HG03175 (cell line): ENCODE measurements at regions not wholly inside any gene's neighbourhood (a gene's known extent, or its start where the extent isn't known, plus 50 kb on each side); places are given as distances from the start of the nearest gene placed in this dataset.
"Not testable (repeated sequence)": the region's sequence is repeated elsewhere in the genome, so short reads cannot be mapped to it uniquely, and the experiment has no call there.

Experiments used
- ATAC-seq: cut with Tn5 transposase; IDR thresholded peaks from one replicate; pipeline ENCODE4 v1.9.1; 2021; ENCODE audit warnings: mild to moderate bottlenecking, moderate library complexity; ENCODE audit not compliant: unreplicated experiment

GRCh38 chr7:26083113-26083512 is 68.9 kb upstream of the NFE2L3 start:
- no peak for ATAC-seq

DNA sequence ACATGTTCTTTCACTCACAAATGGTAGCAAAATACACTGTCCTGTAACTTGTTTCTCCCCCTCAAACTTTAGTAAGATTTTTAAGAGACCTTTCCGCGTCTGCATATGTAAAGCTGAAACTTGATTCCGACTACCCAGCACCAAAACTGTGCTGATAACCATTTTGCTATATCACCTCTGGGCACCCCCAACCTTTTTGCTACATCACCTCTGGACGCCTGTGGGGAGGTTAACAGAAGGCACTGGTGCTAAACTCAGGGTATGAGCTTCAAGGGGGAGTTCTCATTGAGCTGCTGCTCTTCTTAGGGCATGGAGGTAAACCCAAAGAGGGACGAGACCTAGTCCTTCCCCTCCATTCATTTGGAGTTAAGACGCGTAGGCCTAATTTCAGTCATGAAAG is 67.6 kb upstream of the NFE2L3 start:
- no peak for ATAC-seq

DNA sequence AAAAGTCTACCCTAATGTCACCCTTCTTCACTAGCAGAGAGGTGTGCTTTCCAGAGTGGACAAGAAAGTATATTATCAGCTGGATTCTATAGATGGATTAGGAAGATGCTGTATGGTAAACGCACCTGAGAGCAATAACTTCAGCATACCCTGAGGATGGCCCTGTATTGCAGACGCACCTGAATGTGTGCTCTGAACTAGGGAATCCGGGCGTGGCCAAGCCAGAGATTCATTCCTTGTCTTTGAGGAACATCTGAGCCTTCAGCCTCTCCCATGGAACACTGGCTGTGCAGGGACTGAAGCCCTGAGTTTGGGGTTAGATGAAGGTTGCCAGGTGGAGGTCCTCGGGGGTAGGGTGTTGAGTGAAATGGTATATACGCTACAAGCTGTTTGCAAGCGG is 66.2 kb upstream of the NFE2L3 start:
- no peak for ATAC-seq

DNA sequence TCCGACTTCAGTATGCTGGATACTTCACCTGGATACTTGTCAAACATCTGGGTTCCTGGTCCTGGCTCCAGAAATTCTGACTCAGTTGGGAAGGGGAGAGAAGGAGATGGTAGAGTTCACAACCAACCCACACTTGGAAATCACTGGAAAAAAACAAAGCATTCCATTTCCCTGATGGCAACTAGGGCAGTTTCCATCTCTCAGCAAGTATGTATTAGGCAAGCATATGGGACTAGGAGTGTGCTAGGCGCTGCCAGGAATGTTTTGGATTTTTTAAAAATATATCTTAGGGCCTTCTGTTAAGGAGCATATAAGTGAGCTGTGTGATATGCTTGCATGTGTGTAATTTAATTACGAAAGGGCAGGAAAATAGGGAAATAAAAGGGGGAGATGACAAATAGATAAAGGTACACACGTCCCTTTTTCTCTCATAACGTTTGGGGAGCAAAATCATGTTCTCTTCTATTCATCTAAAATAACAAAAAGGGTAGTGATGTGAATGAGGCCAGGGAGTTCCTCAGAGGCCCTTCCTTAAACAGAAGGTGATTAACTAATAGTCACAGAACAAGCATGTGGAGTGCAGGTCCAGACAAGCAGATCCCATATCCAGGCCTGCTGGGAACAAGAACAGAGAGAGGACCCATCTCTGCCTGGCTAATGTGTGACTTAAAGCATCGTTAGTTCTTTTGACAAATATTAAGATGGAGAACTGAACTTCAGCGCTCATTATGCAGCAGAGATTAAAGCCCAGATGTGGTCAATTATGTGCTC is 64.5 kb upstream of the NFE2L3 start:
- ATAC-seq = no peak

GRCh38 chr7:26089469-26089868 is 62.5 kb upstream of the NFE2L3 start:
- ATAC-seq = not testable (repeated sequence)

DNA sequence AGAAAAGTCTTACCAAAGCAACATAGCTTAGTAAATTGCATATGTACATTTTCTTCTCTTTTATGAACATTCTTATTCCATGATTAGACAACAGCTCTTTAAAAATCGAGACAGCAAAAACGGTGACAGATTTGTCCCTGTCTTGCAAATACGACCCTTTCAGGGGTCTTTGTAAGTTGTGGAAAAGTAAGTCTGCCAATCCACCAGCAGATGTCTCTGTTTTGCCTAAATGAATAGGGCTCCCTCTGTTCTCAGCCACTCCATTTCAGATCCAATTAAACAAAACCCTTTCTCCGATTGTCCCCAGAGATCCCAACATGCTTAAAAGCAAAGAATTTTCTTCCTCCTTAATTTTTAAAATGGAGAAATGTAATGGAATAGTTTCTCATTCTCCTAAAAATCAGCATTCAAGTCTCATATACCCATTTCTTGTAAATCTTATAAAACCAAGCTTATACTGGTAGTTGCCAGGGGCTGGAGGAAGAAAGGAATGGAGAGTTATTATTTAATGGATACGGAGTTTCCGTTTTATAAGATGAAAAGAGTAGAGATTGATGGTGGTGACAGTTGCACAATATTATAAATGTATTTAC is 61.0 kb upstream of the NFE2L3 start:
- no peak for ATAC-seq

- ATAC-seq = no peak
These were observed 60.1 kb upstream of the NFE2L3 start for GRCh38 chr7:26091933-26092332.

GRCh38 chr7:26093023-26093422 is 59.0 kb upstream of the NFE2L3 start:
- no peak for ATAC-seq

DNA sequence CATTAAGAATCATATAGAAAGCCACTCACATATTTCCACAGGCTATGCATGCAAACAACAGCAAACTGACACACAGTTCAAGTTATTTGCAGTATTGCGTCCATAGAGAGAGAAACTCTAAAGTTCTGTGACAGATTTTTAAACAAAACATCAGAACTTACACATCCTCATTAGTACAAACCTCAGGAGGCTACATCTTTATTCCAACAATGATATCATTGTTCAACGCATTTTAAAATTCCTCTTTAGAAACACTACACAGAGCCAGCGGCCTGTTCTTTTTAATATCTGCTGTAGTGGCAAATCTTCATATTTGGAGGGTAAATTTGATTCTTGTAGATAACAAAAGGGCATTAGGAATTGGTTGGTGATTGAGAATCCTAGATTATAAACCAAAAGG is 55.9 kb upstream of the NFE2L3 start:
- ATAC-seq = no peak

DNA sequence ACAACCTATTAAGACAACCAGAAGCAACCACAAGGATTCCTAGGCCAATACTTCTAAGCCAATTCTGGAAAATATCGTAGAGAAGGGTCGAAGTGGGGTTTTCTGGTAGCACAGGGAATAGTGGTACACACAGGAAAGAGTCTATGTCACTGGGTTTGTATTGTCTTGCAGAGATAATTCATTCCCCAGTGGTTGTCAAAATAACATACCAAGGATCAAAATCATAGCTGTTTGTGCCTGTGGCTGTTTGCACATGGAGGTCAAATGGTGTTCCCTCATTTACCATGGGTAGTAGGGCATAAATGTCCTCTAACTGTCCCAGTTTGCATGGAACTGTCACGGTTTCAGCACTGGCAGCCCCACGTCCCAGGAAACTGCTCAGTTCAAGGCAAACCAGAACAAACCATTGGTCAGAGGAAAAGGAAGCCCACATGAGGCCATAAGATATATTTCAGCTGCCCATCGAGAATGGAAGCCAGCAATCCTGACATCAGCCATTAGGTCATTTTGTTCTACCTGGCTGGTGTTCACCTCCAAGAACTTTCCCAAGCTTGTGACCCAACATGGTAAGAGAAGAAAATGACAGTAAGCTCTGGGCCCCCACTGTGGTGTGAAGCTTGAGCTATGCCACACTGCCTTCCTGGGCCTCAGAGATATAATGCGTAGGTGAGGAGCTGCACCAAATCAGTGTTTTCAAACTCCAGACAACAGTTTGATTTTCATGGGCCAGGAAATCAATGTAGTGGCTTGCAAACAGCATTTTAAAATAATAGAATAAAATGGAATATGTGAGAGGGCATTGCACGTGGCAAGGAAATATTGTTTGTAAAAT is 53.9 kb upstream of the NFE2L3 start:
- no peak for ATAC-seq

- no peak for ATAC-seq
These were observed 52.8 kb upstream of the NFE2L3 start for GRCh38 chr7:26099236-26099635.

DNA sequence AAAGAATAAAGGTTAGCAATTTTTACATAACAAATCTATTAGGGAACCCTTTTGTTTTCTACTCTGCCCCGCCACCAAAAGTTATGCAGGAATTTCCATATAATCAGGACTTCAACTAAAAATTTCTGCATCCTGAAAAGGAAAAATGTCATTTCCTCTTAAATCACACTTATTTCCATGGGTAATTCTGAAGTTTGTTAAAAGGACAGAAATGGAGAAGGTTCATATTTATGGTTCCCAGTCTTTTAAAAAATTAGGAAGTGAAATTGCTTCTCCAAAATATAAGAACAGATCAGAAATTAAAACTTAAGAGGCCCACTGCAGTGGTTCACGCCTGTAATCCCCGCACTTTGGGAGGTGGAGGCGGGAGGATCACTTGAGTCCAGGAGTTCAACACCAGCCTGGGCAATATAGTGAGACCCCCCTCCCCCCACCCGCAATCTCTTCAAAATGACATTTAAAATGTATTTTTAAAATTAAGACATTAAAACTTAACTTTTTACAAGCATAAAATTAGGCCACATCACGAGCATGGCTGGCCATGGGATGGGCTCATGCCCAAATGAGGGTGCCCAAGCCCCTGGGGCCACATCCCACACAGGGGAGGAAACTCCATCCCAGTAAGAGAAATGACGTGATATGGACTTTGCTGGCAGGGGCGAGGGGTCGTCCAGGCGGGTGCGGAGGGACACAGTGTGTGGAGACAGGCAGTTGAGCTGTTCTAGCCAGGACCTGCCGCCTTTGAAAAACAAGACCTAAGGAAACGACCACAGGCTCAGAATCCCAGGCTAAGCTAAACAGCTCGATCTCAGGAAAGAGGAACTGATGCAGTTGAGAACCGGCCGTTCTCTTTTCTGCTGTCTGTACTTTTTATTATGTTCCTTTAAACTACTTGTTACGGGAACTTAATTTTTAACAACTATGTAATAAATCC is 51.3 kb upstream of the NFE2L3 start:
- ATAC-seq = peak; percentile 29

DNA sequence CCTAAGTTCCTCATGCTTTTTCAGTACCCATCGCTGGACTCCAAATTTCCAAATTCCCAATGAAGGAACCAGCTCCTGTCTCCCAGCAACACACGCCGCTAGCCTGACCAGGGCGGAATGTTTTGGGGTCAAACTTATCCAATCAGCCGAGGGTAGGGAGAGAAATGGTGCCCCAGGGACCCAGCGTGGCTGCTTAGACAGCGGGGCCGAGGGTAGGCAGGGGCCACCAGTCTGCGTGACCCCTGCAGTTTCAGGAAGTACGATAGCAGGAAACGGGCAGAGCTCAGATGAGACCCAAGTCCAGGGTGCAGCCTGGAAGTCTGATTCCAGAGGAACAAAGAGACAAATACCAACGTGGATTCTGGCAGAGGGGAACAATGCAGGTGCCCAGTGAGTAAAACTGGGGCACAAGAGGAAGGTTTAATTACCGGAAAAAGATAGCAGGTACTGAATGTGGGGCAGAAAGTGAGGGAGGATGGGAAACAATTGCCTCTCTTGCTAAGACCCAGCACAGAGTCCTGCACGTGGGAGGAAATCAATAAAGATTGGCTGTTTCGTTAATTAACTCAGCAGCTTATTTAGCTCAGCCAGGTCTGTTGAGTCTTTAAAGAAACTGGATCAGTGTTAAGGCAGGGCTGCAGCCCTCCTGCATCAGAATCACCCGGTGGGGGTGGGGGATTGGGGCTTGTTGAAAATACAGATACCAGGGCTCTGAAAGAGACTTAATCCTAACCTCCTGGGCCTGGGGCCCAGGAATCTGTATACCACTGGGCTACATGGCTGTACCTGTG is 50.4 kb upstream of the NFE2L3 start:
- ATAC-seq = peak; percentile 66

DNA sequence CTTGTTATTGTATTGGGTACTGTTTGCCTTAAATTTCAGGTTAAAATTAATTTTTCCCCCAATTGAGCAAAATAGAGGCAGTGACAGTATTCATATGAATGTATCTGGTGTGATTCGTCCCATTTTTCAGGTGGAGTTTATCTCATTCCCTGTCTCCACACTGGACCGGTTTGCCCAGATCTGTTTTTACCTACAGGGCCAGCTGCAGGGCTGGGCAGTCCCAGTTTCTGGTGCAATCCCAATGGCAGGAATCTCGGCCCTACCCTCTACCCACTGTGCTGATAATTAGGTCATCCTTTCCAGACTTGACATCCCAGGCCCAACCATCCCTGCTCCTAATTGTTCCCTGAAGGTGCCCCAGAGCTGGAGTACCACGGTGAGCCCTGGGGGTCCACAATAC is 49.8 kb upstream of the NFE2L3 start:
- no peak for ATAC-seq
